ENCODE measurements at regions not wholly inside any gene's neighbourhood (a gene's known extent, or its start where the extent isn't known, plus 50 kb on each side); places are given as distances from the start of the nearest gene placed in this dataset.

DNA sequence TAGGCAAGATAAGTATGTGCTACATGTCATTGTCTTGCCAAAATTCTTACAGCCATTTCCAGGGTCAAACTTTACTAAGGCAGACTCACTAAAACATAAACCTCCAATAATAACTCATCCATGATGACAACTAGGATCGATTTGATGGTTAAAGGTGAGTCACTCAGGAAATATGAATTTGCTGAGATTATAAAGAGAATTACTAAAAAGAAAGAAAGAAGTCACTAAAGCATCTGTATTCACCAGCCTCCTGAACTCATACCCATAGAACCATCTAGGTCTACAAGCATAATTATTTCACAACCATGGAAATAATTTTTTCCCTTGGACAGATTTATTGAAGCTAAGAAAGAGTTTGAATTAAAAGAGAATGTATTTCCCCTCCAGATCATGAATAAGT is 258.6 kb downstream of the TLE1 start:
- Histone ChIP-seq H3K79me2 (ENCODE audit: control insufficient read depth, low read length) (no peaks in the 10 kb centered on the region), H3K27ac (ENCODE audit: low read depth, low read length) (no peak overlapping the region), H3K4me1 (ENCODE audit: control insufficient read depth, low read length) (no peaks in the 10 kb centered on the region), H3K9me2 (replicated peaks; ENCODE audit: control insufficient read depth, low read length) (no peaks in the 10 kb centered on the region), H3K27me3 (ENCODE audit: control insufficient read depth, low read length) (no peaks in the 10 kb centered on the region), H4K20me1 (ENCODE audit: control insufficient read depth, insufficient read depth, low read depth, low read length) (no peaks in the 10 kb centered on the region), H3K9me3 (ENCODE audit: control insufficient read depth, insufficient read depth, low read length) (peaks cover 3% of the 10 kb centered on the region; the same call in 1 of the 2 replicates), H3K4me2 (ENCODE audit: low read length) (no peak overlapping the region), H3K4me3 (ENCODE audit: low read length) (no peak overlapping the region), H3K36me3 (ENCODE audit: control insufficient read depth, low read length) (no peaks in the 10 kb centered on the region), H3F3A (ENCODE audit: control insufficient read depth, insufficient read depth) (no peaks in the 10 kb centered on the region)
- TF ChIP-seq, protein P1, sequence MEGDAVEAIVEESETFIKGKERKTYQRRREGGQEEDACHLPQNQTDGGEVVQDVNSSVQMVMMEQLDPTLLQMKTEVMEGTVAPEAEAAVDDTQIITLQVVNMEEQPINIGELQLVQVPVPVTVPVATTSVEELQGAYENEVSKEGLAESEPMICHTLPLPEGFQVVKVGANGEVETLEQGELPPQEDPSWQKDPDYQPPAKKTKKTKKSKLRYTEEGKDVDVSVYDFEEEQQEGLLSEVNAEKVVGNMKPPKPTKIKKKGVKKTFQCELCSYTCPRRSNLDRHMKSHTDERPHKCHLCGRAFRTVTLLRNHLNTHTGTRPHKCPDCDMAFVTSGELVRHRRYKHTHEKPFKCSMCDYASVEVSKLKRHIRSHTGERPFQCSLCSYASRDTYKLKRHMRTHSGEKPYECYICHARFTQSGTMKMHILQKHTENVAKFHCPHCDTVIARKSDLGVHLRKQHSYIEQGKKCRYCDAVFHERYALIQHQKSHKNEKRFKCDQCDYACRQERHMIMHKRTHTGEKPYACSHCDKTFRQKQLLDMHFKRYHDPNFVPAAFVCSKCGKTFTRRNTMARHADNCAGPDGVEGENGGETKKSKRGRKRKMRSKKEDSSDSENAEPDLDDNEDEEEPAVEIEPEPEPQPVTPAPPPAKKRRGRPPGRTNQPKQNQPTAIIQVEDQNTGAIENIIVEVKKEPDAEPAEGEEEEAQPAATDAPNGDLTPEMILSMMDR (IDR thresholded peaks at IDR 0.05; ENCODE audit: low read depth, low read length, poor library complexity, severe bottlenecking), result no peak

GRCh38 chr9:81427870-81428269 is 261.5 kb downstream of the TLE1 start:
- H3K79me2 ChIP-seq (ENCODE audit: control insufficient read depth, low read length), result no peaks in the 10 kb centered on the region
- no peaks in the 10 kb centered on the region for H3K4me1 ChIP-seq (ENCODE audit: control insufficient read depth, low read length)
- no peak overlapping the region for H3K4me3 ChIP-seq (ENCODE audit: low read length)
- H4K20me1 ChIP-seq (ENCODE audit: control insufficient read depth, insufficient read depth, low read depth, low read length), result no peaks in the 10 kb centered on the region
- H3K4me2 ChIP-seq (ENCODE audit: low read length), result no peak overlapping the region
- no peaks in the 10 kb centered on the region for H3F3A ChIP-seq (ENCODE audit: control insufficient read depth, insufficient read depth)
- no peak overlapping the region for H3K27ac ChIP-seq (ENCODE audit: low read depth, low read length)
- no peaks in the 10 kb centered on the region for H3K9me2 ChIP-seq (replicated peaks; ENCODE audit: control insufficient read depth, low read length)
- H3K36me3 ChIP-seq (ENCODE audit: control insufficient read depth, low read length), result no peaks in the 10 kb centered on the region
- H3K27me3 ChIP-seq (ENCODE audit: control insufficient read depth, low read length), result no peaks in the 10 kb centered on the region
- H3K9me3 ChIP-seq (ENCODE audit: control insufficient read depth, insufficient read depth, low read length), result peaks cover 4% of the 10 kb centered on the region; the same call in 1 of the 2 replicates
- TF ChIP-seq, protein P1 (IDR thresholded peaks at IDR 0.05; ENCODE audit: low read depth, low read length, poor library complexity, severe bottlenecking), result no peak
- no peak for TF ChIP-seq EZH2phosphoT487 (IDR thresholded peaks at IDR 0.05; ENCODE audit: borderline replicate concordance, low read length)

GRCh38 chr9:81424431-81424830 is 264.9 kb downstream of the TLE1 start:
- H3K4me1 ChIP-seq (ENCODE audit: control insufficient read depth, low read length), result no peaks in the 10 kb centered on the region
- H3K9me3 ChIP-seq (ENCODE audit: control insufficient read depth, insufficient read depth, low read length), result peaks cover 4% of the 10 kb centered on the region; the same call in 1 of the 2 replicates
- H3K9me2 ChIP-seq (replicated peaks; ENCODE audit: control insufficient read depth, low read length), result no peaks in the 10 kb centered on the region
- H3F3A ChIP-seq (ENCODE audit: control insufficient read depth, insufficient read depth), result no peaks in the 10 kb centered on the region
- no peak overlapping the region for H3K27ac ChIP-seq (ENCODE audit: low read depth, low read length)
- no peaks in the 10 kb centered on the region for H3K27me3 ChIP-seq (ENCODE audit: control insufficient read depth, low read length)
- no peaks in the 10 kb centered on the region for H3K36me3 ChIP-seq (ENCODE audit: control insufficient read depth, low read length)
- no peak overlapping the region for H3K4me3 ChIP-seq (ENCODE audit: low read length)
- no peaks in the 10 kb centered on the region for H3K79me2 ChIP-seq (ENCODE audit: control insufficient read depth, low read length)
- H4K20me1 ChIP-seq (ENCODE audit: control insufficient read depth, insufficient read depth, low read depth, low read length), result no peaks in the 10 kb centered on the region
- no peak for TF ChIP-seq EZH2phosphoT487 (IDR thresholded peaks at IDR 0.05; ENCODE audit: borderline replicate concordance, low read length)
- TF ChIP-seq, protein P1 (IDR thresholded peaks at IDR 0.05; ENCODE audit: low read depth, low read length, poor library complexity, severe bottlenecking), result no peak
- no peak overlapping the region for H3K4me2 ChIP-seq (ENCODE audit: low read length)
